H9 (cell line): ENCODE measurements at regions not wholly inside any gene's neighbourhood (a gene's known extent, or its start where the extent isn't known, plus 50 kb on each side); places are given as distances from the start of the nearest gene placed in this dataset.

Experiments
- DNase-seq: peaks from one replicate; pipeline ENCODE4 v3.0.0-alpha.2; 2017
- H2AFZ ChIP-seq: one replicate; pipeline ENCODE4 v1.6.1; 2013; ENCODE audit warnings: mild to moderate bottlenecking, low read length, control low read depth, moderate library complexity
- H2AK5ac ChIP-seq: 2 replicates; pipeline ENCODE4 v1.6.1; 2013; ENCODE audit warnings: low read length, control low read depth, mixed read lengths; ENCODE audit not compliant: insufficient read length
- H2BK120ac ChIP-seq: one replicate; pipeline ENCODE4 v1.6.1; 2013; ENCODE audit warnings: low read depth, mild to moderate bottlenecking, low read length, control low read depth, inconsistent platforms; ENCODE audit not compliant: poor library complexity, severe bottlenecking
- H2BK12ac ChIP-seq: 2 replicates; pipeline ENCODE4 v1.6.1; 2013; ENCODE audit warnings: low read length, control low read depth, mixed read lengths, low read depth; ENCODE audit not compliant: insufficient read length
- H2BK15ac ChIP-seq: 2 replicates; pipeline ENCODE4 v1.6.1; 2013; ENCODE audit warnings: low read depth, low read length, control low read depth
- H2BK20ac ChIP-seq: one replicate; pipeline ENCODE4 v1.6.1; 2013; ENCODE audit warnings: low read depth, mild to moderate bottlenecking, low read length, control low read depth, inconsistent platforms; ENCODE audit not compliant: poor library complexity, severe bottlenecking
- H2BK5ac ChIP-seq: 2 replicates; pipeline ENCODE4 v1.6.1; 2013; ENCODE audit warnings: low read length, control low read depth, mixed read lengths; ENCODE audit not compliant: insufficient read length
- H3K14ac ChIP-seq: 2 replicates; pipeline ENCODE4 v1.6.1; 2013; ENCODE audit warnings: low read length, control low read depth; ENCODE audit not compliant: insufficient read depth
- H3K18ac ChIP-seq: 2 replicates; pipeline ENCODE4 v1.6.1; 2013; ENCODE audit warnings: low read depth, mild to moderate bottlenecking, mixed read lengths, low read length, control low read depth; ENCODE audit not compliant: insufficient read length
- H3K23ac ChIP-seq: 2 replicates; pipeline ENCODE4 v1.6.1; 2013; ENCODE audit warnings: low read length, control low read depth, mixed read lengths, low read depth; ENCODE audit not compliant: insufficient read length
- H3K23me2 ChIP-seq: 2 replicates; pipeline ENCODE4 v1.6.1; 2013; ENCODE audit warnings: low read depth, mild to moderate bottlenecking, mixed read lengths, low read length, control low read depth; ENCODE audit not compliant: insufficient read length, poor library complexity, severe bottlenecking
- H3K27ac ChIP-seq: 2 replicates; pipeline ENCODE4 v1.5.1; 2013; ENCODE audit warnings: low read length, control low read depth, mixed read lengths, low read depth; ENCODE audit not compliant: insufficient read length
- H3K27me3 ChIP-seq: 2 replicates; pipeline ENCODE4 v1.6.1; 2013; ENCODE audit warnings: low read length, control low read depth, inconsistent platforms; ENCODE audit not compliant: insufficient read depth
- H3K4ac ChIP-seq: 2 replicates; pipeline ENCODE4 v1.6.1; 2013; ENCODE audit warnings: low read depth, mild to moderate bottlenecking, control low read depth, inconsistent platforms, low read length, moderate library complexity
- H3K4me1 ChIP-seq: 2 replicates; pipeline ENCODE4 v1.6.1; 2013; ENCODE audit warnings: low read length, control low read depth, inconsistent platforms; ENCODE audit not compliant: insufficient read depth
- H3K4me2 ChIP-seq: 2 replicates; pipeline ENCODE4 v1.6.1; 2013; ENCODE audit warnings: low read length, control low read depth, mixed read lengths; ENCODE audit not compliant: insufficient read length, insufficient read depth
- H3K56ac ChIP-seq: 2 replicates; pipeline ENCODE4 v1.6.1; 2013; ENCODE audit warnings: low read depth, mild to moderate bottlenecking, mixed read lengths, low read length, control low read depth; ENCODE audit not compliant: insufficient read length
- H3K79me1 ChIP-seq: 2 replicates; pipeline ENCODE4 v1.6.1; 2013; ENCODE audit warnings: low read depth, mild to moderate bottlenecking, moderate library complexity, low read length, control low read depth, inconsistent platforms; ENCODE audit not compliant: insufficient read depth, poor library complexity, severe bottlenecking
- H3K79me2 ChIP-seq: 2 replicates; pipeline ENCODE4 v1.6.1; 2013; ENCODE audit warnings: low read length, control low read depth, inconsistent platforms; ENCODE audit not compliant: insufficient read depth
- H3K9ac ChIP-seq: 2 replicates; pipeline ENCODE4 v1.6.1; 2013; ENCODE audit warnings: low read length, control low read depth, mixed read lengths; ENCODE audit not compliant: insufficient read length; ENCODE audit errors: extremely low read depth
- H3K9me3 ChIP-seq: one replicate; pipeline ENCODE4 v1.6.1; 2013; ENCODE audit warnings: low read depth, low read length, inconsistent platforms; ENCODE audit not compliant: control insufficient read depth
- H3T11ph ChIP-seq: one replicate; pipeline ENCODE4 v1.6.1; 2013; ENCODE audit warnings: mild to moderate bottlenecking, low read length, control low read depth, inconsistent platforms
- H4K20me1 ChIP-seq: one replicate; pipeline ENCODE4 v1.6.1; 2013; ENCODE audit not compliant: control insufficient read depth, insufficient read length, insufficient read depth
- H4K5ac ChIP-seq: 2 replicates; pipeline ENCODE4 v1.6.1; 2013; ENCODE audit warnings: low read depth, mild to moderate bottlenecking, mixed read lengths, low read length, control low read depth; ENCODE audit not compliant: insufficient read length
- H4K8ac ChIP-seq: replicated peaks from 2 replicates; pipeline ENCODE4 v1.6.1; 2013; ENCODE audit warnings: low read length, control low read depth, mixed read lengths, low read depth; ENCODE audit not compliant: insufficient read length
- H4K91ac ChIP-seq: 2 replicates; pipeline ENCODE4 v1.6.1; 2013; ENCODE audit warnings: low read depth, mild to moderate bottlenecking, moderate library complexity, mixed read lengths, low read length, control low read depth; ENCODE audit not compliant: insufficient read length
- H3K27ac Mint-ChIP-seq, 3 experiments: 2 replicates in 2 of 3; 3 replicates in 1 of 3; pipeline ENCODE4 v1.8.0; 2020 to 2021; ENCODE audit warnings: mixed read lengths in 3 of 3, mild to moderate bottlenecking in 1 of 3, moderate library complexity in 1 of 3
- H3K27me3 Mint-ChIP-seq: 2 replicates; pipeline ENCODE4 v1.8.0; 2021; ENCODE audit warnings: low read depth, mild to moderate bottlenecking, moderate library complexity, mixed read lengths
- H3K36me3 Mint-ChIP-seq, 3 experiments: 2 replicates in 2 of 3; 3 replicates in 1 of 3; pipeline ENCODE4 v1.8.0; 2020 to 2021; ENCODE audit warnings: low read depth in 3 of 3, mixed read lengths in 3 of 3; ENCODE audit not compliant: insufficient read depth in 1 of 3
- H3K4me1 Mint-ChIP-seq, 2 experiments: 2 replicates each; pipeline ENCODE4 v1.8.0; 2020; ENCODE audit warnings: mixed read lengths in 2 of 2
- H3K4me3 Mint-ChIP-seq, 2 experiments: 2 replicates in 1 of 2; 3 replicates in 1 of 2; pipeline ENCODE4 v1.8.0; 2020 to 2021; ENCODE audit warnings: mild to moderate bottlenecking in 2 of 2, mixed read lengths in 2 of 2, moderate library complexity in 1 of 2
- H3K9me3 Mint-ChIP-seq, 2 experiments: 2 replicates in 1 of 2; 3 replicates in 1 of 2; pipeline ENCODE4 v1.8.0; 2020; ENCODE audit warnings: mild to moderate bottlenecking in 2 of 2, mixed read lengths in 2 of 2, moderate library complexity in 1 of 2
- CTCF ChIP-seq: fragments of 200-600 bp; sonication (generic); conservative IDR thresholded peaks from 3 replicates; pipeline ENCODE4 v1.8.0; 2021; ENCODE audit warnings: antibody characterized with exemption, mild to moderate bottlenecking
- WGBS: extraction: QIAGEN DNeasy Blood & Tissue Kit; methylation state at CpG from one replicate; pipeline ENCODE4 v1.1.7; 2013; ENCODE audit warnings: missing lambda C conversion rate, low lambda C conversion rate, mixed read lengths; ENCODE audit not compliant: insufficient read length; ENCODE audit errors: extremely low coverage; 5-methylcytosine and 5-hydroxymethylcytosine counted together

- no peak overlapping the region for H3K4me3 Mint-ChIP-seq
- Histone ChIP-seq H3K4me2 (no peak overlapping the region), H3K79me1 (no peaks in the 10 kb centered on the region), H3K4ac (no peak overlapping the region), H3K23ac (no peak overlapping the region), H3K9ac (no peak overlapping the region), H2BK12ac (no peak overlapping the region), H4K91ac (no peak overlapping the region), H3K27ac (no peak overlapping the region), H3K18ac (no peak overlapping the region), H2BK15ac (no peak overlapping the region), H3K56ac (no peak overlapping the region), H4K20me1 (no peaks in the 10 kb centered on the region), H3K27me3 (no peaks in the 10 kb centered on the region), H3K23me2 (no peaks in the 10 kb centered on the region), H2AFZ (no peak overlapping the region), H3K9me3 (no peaks in the 10 kb centered on the region), H3K4me1 (no peaks in the 10 kb centered on the region), H2AK5ac (no peak overlapping the region), H4K8ac (no peak overlapping the region), H3T11ph (no peak overlapping the region), H2BK5ac (no peak overlapping the region), H4K5ac (no peak overlapping the region), H3K14ac (no peak overlapping the region), H2BK120ac (no peak overlapping the region), H2BK20ac (no peak overlapping the region), H3K79me2 (no peaks in the 10 kb centered on the region)
- no peaks in the 10 kb centered on the region for H3K4me1 Mint-ChIP-seq
- no peaks in the 10 kb centered on the region for H3K9me3 Mint-ChIP-seq
- no peak overlapping the region for H3K27ac Mint-ChIP-seq
- H3K27me3 Mint-ChIP-seq: no peaks in the 10 kb centered on the region; the same call in 1 of the 2 replicates
- no peaks in the 10 kb centered on the region for H3K36me3 Mint-ChIP-seq
- TF ChIP-seq CTCF: no peak
- no CpG with 5 or more reads among the region's 2 CpGs for WGBS
- no peak for DNase-seq
Measured at GRCh38 chr18:38575648-38576047, 1010.0 kb upstream of the CELF4 start.
